ENCODE measurements at regions not wholly inside any gene's neighbourhood (a gene's known extent, or its start where the extent isn't known, plus 50 kb on each side); places are given as distances from the start of the nearest gene placed in this dataset.

DNA sequence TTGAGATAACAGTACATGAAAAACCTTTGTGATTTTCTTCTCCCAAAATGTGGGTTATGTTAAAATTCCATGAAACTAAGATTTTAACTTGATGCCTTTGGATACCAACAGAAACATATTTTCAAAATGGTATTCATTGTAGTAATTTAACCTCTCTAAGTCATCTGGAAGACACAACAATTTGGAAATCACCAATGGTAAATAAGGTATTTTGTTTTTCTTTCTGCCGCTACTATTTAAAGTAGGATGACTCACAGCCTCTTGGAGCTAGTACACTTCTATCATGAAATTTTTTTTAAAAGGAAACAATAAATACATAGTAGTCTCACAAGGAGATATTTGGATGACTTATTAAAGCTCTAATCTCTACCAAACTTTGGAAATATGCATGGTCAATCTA lies 291.6 kb upstream of the VEPH1 start:
- no peak for DNase-seq

DNA sequence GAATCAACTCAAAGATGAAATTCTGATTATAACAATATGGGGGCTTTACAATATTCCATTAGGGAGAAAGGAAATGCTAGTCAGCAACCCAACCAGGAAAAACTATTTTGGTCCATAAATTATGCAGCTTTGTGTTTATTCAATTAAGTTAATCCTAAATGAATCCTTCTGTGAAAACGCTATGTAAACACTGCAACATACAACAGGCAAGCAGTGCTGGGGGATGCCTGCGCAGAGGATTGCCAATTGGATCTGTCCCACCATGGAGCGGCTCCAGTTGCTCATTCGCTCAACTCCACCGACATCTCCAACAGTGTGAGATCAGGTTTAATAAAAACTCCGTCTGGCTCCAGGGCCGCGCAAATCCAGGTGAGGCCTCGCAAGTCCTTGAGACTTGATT lies 290.5 kb upstream of the VEPH1 start:
- DNase-seq: no peak

DNA sequence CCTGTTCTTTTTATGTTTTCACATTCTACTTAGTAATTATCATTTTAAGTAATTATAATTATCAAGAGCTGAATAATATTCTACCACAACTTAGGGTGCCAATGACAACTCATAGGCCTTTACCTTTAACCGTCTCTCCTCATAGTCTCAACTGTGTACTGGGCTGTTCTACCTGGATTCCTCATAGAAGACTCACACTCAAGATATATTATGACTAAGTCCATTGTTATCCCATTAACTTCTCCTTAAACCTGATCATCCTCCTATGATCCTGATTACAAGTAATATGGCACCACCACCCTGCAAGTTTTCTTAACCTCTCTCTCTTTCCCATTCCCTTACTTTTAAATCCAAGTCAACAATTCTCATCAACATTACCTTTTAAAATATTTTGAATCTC lies 285.9 kb upstream of the VEPH1 start:
- no peak for DNase-seq

DNA sequence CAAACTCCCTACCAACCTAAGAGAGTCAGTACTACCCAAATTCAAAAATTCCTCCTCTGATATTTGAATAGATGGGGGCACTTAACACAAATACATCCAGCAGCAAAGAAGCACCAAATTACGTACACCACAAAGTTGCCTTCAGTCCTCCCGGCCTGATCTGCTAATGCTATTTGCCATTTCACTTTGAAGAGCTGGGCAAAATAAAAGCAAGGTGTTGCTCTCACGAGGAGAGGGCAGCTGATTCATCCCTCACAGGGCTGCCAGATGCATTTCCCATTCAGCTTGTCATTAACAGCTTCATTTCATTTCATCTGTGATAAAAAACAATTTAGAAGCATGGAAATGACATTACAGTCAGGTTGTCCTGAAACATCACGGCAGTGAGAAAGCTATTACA lies 283.4 kb upstream of the VEPH1 start:
- no peak for DNase-seq

DNA sequence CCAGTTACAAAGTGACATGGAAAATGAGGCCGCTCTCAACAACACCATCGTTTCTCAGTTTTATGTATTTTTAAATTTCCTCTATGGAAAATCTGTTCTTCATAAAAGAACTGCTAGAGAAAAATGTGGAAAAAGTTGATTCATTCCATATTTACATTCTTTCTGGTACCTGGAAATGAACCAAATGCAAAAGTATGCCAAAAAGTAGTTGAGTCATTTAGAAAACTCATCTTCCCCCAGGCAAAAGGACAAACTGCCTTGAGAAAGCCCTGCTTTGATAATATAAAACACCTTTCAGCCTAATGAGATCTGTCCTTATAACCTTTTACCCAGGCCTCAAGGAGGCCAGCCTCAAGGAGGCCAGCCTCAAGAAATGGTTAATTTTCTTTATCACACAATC lies 283.0 kb upstream of the VEPH1 start:
- no peak for DNase-seq

DNA sequence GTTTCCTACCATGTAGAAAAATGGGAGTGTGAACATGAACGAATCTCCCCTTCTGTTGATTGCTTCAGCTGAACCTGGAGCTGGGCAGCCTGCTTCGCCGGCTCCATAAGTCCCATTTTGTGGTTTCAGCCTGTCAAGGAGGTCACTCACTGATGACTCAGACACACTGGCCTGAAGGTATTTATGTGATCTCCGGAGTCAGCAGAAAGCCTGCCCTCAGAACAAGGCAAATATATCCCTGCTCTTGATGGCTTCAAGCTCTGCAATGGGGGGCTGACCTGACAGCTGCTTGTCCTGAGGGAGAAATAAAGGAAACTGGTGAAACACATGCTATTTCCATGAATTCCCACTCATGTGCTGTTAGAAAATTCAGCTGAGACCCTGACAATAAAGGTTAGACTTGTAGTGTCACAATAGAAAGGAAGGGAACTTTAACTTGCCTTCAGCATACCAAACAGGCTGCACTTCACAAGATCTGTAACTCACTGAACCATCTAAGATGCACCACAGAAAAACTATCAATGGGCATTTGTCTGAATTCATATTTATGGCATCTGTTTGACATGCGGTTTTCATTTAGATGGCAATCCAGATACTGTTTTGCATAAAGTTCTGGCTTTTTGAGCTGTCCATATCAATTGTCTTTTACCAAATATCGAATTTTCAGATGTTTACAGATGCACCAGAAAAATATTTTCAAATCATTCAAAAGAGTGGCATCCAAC lies 282.0 kb upstream of the VEPH1 start:
- DNase-seq: no peak

DNA sequence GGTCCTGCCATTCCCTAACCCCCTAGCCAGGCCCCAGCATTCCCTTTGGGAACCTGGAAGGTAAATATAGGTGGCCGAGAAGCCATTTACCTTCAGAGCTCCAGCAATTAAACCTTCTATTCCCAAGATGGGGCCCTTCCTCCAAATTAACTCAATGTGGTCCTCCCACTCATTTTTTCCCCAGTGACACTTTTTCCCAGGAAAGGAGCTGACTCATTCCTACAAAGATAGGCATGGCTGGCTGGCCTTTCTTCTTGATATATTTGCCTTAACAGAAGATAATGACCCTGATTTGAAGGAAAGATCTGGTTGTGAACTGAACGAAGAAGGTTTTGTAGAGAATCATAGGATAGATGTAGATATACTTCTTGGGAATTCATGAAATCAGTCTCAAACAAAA lies 279.0 kb upstream of the VEPH1 start:
- DNase-seq: no peak

DNA sequence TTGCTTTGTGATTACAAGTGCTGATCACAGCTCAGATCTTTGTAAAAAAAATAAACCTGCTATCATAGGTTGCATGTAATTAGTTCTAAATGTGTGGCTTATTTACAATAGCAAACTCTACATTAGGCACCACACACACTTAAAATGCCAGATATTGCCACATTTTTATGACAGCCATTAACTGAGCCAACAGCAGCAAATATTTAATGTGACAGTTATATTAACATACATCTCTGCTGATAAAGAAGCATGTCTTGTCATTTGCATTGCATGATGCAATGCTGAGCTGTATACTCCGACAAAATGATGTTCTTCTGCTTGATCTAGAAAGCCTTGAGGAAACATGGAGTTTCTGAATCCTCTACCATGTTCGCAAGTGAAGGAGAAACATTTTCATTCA lies 273.6 kb upstream of the VEPH1 start:
- DNase-seq: no peak

DNA sequence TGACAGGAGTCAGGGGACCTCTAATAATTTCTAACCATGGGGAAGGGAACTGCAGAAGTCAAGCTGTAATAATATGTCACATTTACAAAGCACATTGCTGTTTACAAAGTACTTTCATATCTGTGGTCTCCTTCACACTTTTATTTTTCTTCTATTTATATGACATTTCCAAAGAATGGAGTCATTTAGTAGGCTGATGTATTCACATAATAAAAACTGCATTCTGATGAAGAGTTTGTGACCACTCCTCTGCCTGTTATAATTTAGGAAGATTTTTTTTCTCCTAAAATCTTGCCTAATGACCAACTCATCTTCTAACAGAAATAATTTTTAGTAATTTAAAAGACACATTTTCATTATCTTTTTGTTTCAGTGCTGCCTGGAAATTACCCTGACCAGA lies 272.2 kb upstream of the VEPH1 start:
- no peak for DNase-seq

DNA sequence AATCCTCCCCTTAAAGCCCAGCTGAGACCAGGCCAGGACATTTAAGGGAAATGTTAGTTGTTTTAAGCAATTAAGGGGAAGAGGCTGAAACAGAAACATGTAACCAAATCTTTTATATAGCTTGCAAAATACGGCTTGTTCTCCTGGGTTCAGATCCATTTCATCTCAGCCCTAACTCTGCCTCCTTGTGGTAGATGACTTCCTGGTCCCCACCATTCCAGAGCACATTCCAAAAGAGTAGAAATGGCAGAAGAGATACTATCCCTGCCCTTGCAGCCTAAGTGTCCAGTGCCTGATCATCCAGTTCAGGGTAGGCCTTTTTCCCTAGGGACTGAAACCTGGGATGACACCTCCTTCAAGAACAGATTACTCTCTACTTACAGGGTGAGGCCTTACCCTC lies 266.2 kb upstream of the VEPH1 start:
- no peak for DNase-seq

DNA sequence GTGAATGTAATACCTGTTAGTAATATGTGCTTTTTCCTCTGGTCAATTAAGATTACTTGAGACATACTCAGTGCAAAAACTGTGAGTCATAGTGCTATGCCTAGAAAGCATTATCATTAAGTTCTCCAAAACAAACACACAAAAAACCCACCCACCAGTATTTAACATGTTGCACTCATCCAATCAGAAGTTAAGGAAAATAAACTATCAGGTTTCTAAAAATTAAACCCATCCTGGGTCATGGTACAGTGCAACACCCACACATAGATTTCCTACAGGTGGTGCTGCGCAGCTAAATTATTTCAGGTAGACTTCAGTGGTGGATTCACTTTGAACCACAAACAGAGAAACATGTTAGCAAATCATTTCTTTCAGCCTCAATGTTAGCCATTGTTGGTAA lies 264.4 kb upstream of the VEPH1 start:
- DNase-seq: no peak

DNA sequence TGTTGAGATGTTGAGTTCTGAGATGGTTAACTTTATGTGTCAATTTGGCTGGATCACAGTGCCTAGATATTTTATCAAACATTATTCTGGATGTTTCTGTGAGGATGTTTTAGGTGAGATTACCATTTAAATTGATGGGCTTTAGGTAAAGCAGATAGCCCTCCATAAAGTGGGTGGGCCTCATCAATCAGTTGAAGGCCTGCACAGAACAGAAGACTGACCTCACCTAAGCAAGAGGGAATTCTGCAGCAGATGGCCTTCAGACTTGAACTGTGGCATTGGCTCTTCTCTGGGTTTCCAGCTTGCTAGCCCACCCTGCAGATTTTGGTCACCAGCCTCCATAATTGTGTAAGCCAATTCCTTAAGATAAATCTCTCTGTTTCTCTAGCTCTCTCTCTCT lies 260.4 kb upstream of the VEPH1 start:
- no peak for DNase-seq

DNA sequence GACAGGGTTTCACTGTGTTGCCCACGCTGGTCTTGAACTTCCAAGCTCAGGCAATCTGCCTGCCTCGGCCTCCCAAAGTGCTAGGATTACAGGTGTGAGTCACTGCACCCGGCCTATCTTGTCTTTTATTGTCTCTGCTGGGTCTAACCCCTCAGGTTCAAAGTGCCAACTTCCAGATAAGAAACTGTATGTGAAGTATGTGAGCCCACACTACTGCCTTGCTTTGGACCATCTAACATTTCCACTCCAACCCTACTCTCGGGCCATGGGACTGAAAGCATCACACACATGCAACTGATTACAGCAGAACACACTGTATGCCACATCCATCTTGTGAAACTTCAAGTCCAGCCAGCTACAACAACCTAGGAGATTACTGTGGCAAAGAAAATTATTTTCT lies 256.1 kb upstream of the VEPH1 start:
- DNase-seq: no peak

DNA sequence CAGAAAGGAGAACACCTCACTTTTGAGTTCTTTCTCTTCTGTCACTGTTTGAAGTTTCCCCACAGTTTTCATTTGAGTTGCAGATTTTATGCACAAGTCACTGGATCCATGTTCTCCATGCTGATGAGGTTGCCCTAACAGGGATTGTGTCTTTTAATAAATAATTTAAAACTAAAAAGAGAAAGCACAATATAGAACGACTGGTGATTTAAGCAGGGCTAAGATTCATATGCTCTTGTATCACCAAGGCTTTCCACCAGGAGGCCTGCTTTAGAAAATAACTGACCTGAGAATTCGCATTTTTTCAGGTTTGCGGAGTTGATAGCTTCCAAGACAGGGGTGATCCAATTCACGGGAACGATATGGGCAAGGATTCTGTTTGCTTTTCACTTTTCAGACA lies 252.0 kb upstream of the VEPH1 start:
- no peak for DNase-seq

DNA sequence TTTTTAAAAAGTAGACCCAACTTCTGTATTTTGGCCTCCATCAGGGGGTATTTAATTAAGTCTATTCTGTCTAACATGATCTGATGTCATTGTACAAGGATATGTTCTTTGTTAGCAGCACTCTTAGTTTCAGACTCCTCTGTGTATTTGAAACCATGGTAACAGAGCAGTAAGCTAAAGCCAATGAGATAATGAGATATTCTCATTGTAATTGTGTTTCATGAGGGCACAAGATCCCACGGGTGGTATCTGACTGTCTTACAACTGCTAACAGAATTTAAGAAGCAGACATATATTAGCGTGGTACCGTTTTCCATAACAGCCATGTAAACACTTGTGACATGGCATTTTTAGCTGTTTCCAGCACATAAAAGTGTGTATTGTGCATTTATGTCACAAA lies 251.2 kb upstream of the VEPH1 start:
- no peak for DNase-seq

DNA sequence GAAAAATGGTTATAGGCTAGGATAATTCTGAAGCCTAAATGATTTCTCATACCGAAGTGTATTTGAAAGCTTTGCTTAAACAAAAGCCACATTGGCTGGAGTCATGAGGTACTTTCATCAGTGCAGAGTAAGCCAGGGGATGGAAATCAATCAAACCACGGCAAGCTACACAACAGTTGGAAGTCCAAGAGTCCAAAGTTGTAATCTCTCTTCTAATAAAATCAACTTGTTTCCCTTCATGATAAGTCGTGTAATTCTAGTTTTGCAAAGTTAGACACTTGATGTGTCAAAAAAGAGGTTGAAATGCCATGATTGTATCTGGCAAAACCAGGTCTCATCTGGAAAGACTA lies 250.5 kb upstream of the VEPH1 start:
- no peak for DNase-seq

DNA sequence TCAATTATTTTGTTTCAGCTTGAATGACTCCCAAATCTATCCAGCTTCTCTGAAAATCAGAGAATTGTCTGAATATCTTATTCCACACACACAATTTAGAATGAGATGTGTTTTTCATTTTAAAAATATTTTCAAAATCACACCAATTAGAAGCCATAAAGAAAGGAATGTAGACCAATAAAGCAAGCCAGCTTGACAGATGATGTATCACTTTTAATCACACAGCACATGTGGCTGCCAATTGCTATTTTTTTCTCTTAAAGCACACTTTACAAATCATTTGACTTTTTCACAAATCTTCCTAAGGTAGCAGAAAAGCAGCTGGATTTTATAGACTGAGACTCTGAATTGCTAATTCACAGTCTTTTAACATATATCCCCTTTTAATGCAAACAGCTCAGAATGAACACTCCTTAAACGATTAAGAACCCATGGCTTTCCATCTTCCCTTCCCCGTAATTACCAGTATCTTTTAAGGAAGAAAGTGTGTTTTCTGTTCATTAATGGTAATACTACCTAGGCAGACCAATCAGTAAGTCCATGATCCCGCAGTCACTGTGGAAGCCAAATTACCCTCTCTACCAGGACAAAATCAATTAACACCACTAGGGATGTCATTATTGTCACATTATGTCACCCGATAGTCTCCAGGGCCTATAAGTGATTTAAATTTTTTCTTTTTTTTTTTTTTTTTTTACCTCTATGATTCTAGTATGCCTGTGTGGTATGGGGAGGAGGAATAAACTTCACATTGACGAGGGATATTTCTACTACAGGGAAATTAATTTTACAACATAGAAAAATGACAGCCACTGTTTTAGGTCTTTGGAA lies 250.0 kb upstream of the VEPH1 start:
- peak; percentile 14 for DNase-seq

DNA sequence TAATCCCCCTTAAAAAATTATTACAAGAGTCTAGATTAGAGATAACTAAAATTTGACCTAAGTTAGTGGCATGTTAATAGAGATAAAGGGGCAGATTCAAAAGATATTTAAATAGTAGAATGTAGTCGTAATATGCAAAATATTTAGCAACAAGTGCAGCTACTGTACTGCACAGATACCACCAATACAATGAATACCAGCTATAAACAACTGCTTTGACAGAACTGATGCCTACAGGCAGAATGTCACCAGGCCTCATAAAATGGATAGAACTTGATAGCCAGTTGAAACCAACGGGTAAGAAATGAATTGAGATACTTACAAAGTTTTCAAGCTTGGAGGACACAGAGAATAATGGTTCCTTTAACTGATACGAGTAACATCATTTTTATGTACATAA lies 249.3 kb upstream of the VEPH1 start:
- DNase-seq: no peak

DNA sequence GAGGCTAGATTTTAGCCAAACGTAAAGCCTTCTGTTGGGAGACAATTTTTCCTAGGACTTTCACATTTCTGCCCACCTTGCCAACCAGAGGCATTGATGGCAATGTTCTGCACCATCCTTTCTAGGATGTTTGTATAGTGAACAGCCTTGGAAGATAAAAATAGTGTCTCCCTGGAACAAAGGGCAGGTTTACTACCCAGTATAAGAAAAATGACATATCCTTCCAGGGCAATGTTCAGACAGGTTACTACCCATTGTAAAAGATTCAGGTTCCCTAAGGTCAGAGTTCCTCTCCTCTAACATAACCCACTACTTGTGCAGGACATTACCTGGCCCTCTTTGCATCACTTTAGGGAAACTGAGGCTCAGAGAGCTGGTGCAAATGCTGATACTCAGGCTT lies 248.2 kb upstream of the VEPH1 start:
- no peak for DNase-seq

DNA sequence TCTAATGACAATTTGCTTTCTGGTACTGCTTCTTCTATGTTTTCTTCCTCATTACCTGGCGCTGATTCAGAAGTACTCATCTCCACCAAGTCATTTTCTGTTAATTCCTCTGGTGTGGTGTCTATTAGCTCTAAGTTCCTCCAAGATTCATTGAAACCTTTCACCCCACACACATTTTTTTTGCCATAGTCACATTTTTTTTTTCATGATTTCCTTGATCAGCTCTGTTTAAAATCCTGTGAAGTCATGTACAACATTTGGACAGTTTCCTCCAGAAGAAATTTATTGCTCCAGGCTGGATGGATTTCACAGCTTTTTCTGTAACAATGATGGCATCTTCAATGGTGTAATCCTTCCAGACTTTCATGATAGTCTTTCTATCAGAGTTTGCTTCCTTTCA lies 243.2 kb upstream of the VEPH1 start:
- DNase-seq: no peak

DNA sequence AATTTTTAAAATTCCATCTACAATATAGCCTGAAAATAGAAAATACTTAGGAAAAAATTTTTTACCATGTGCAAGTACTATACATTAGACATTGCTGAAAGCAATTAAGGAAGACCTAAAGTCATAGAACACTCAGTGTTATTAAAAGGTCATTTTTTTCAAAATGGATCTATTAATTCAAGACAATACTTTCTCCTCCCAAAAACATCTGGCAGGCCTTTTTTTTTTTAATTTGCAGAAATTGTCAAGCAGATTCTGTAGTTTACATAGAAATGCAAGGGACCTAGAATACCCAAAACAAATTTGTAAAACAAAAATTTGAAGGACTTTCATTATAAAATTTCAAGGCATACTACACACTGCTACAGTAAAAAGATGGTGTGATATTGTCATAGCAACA lies 238.4 kb upstream of the VEPH1 start:
- DNase-seq: no peak

DNA sequence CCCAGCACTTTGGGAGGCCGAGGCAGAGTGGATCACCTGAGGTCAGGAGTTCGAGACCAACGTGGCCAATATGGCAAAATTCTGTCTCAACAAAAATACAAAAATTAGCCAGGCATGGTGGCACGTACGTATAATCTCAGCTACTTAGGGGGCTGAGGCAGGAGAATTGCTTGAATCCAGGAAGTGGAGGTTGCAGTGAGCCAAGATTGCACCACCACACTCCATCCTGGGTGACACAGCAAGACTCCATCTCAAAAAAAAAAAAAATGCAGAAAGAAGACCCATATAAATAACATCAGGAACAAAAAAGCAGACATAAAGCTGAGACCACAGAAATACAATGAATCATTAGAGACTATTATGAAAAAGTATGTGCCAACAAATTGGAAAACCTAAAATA lies 235.2 kb upstream of the VEPH1 start:
- DNase-seq: no peak

DNA sequence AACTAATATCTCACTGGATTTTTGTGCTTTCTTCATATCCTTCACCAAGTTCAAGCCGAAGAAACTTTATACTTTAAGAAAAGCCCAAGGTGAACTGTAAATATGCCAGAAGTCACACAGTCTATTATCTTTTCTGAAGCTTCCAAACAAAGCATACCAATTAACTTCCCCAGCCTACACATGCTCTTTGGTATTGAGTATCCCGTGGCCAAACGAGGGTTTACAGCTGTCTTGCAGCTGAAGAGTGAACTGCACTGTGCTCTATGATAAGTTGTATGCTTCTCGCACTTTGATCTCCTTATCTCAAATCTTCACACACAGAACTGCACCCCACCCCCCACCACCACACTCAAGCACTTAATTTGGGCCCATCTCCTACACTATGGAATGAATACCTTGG lies 215.6 kb upstream of the VEPH1 start:
- no peak for DNase-seq

DNA sequence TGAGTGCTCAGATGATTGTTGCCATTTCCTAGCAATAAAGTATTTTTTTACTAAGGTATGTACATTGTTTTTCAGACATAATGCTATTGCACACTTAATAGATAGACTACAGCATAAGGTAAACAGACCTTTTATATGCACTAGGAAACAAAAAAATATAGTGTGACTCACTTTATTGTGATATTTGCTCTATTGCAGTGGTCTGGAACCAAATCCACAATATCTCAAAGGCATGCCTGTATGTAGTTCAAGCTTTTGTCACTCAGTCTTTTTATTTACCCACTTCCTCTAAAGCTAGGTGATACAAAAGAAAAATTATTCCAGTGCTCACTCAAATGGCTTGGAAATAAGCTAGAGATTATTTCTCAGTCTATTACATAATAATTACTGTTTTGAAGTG lies 209.9 kb upstream of the VEPH1 start:
- DNase-seq: no peak

DNA sequence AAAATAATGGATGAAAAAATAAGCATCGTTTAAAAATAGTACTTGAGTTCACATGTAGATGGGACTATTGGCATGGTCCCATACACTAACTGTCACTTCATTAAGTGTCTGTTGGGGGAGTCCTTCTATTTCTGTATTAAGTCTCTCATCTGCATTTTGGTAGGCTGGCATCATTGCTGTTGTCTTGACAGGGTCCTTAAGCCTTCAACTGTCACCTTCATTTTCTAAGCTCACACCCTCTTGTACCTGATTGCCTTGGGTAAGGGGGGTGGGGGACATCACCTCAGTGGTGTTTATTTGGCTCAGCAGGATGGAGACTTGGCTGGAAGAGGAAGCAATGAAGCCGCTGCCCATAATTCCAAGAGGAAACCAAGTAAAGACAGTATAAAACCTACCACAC lies 202.0 kb upstream of the VEPH1 start:
- DNase-seq: no peak

Data from NCI-H2171 (cell line).